GM12872 (cell line): ENCODE measurements at regions not wholly inside any gene's neighbourhood (a gene's known extent, or its start where the extent isn't known, plus 50 kb on each side); places are given as distances from the start of the nearest gene placed in this dataset.

Experiments
- TF ChIP-seq, protein P1 (sequence below): IDR thresholded peaks from 3 replicates; pipeline ENCODE4 v1.5.1; 2011; ENCODE audit warnings: low read depth, mild to moderate bottlenecking, low read length, moderate library complexity; ENCODE audit not compliant: insufficient read depth

DNA sequence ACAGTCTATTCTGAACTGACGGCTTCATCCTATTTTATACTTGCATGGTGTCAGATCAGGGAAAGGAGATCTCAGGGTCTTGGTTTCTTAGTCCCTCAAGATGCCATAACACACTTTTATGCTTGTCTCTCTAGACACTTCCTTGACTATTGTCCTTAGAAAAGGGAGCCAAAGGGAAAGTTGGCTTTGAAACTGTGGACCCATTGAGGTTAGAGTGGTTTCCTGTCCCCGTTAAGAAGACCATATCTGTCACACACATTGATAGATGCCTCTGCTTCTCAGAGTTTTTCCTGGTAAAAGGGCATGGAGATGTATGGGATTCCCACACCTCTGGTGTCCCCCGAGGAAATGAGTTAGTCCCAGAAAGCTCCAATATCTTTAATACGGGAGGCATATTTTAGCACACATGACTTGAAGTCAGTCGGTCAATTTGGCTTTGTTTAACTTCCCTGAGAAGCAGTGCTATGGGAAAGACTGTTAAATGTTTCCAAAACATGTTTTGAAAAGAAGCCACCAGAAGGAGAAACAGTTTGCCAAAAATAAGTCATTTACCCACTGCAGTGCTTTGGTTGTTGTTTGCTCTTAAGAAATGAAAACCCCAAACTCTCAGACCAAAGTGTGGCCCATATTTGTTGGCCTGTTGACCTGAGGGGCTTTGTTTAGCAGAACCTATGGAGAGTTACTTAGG is 133.4 kb upstream of the CXCR4 start:
- TF ChIP-seq, protein P1, sequence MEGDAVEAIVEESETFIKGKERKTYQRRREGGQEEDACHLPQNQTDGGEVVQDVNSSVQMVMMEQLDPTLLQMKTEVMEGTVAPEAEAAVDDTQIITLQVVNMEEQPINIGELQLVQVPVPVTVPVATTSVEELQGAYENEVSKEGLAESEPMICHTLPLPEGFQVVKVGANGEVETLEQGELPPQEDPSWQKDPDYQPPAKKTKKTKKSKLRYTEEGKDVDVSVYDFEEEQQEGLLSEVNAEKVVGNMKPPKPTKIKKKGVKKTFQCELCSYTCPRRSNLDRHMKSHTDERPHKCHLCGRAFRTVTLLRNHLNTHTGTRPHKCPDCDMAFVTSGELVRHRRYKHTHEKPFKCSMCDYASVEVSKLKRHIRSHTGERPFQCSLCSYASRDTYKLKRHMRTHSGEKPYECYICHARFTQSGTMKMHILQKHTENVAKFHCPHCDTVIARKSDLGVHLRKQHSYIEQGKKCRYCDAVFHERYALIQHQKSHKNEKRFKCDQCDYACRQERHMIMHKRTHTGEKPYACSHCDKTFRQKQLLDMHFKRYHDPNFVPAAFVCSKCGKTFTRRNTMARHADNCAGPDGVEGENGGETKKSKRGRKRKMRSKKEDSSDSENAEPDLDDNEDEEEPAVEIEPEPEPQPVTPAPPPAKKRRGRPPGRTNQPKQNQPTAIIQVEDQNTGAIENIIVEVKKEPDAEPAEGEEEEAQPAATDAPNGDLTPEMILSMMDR: no peak

DNA sequence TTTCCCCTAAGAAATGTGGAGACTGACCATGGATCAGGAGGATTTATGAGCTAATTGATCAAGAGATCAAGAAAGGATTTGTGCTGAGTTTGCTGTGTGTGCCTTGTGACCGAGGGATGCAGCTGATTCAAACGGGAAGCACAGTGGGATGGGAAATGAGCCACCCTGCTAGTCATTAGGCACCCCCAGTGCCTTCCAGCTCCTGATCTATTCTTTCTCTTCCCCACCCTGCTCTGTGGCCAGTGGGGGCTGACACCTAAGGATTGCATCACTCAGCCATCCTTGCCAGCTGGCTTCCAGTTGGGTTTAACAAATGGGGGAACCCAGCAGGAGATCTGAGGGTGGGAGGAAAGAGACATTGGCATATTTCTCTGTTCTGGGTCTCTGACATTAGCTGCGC is 132.2 kb upstream of the CXCR4 start:
- TF ChIP-seq, protein P1: no peak

DNA sequence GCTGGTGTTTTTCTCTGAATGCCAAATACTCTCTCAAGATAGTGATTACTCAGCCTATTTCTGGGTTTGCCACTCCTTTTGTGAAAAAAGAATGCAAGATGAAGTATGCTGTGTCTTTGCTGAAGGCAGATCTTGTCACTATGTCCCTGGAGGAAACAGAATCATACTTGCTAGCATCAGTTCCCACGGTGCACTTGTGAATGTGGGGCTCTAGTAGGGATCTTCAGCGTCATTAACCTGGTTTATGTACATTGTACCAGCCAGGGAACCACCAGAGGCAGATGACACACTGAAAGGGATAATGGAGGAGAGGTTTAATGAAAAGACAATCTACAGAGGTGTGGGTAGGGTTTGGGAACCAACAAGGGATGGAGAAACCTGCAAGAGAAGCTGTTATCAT is 131.0 kb upstream of the CXCR4 start:
- TF ChIP-seq, protein P1: no peak

- TF ChIP-seq, protein P1: no peak
Observed at GRCh38 chr2:136248242-136248641, 130.3 kb upstream of the CXCR4 start.

GRCh38 chr2:136247204-136247950 is 129.4 kb upstream of the CXCR4 start:
- TF ChIP-seq, protein P1: no peak

DNA sequence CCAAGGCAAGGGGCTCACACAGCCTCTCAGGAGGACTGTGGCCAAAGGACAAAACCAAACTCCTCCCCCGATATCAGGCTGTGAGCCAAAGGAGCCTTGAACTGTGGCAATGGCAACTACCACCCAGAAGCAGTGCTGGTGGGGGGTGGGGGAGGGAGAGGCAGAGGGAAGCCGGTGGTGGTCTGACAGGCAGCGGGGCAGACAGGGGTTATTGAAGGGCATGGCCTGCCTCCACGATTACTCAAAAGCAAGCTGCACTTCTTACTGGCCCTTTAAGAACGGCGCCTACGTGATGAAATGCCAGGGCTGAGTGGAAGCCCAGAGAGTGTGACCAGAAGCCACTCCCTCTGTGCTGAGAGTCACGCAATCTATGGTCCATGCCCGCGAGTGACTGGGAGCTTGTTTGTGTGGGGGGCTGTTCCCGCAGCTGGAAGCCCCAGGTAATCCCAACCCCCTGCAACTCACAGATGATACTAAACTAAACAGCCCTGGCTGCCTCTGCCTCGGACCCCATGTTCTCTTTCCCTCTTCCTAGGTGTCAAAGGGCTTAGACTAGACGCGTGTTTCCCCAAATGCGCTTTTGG is 128.2 kb upstream of the CXCR4 start:
- TF ChIP-seq, protein P1: no peak

DNA sequence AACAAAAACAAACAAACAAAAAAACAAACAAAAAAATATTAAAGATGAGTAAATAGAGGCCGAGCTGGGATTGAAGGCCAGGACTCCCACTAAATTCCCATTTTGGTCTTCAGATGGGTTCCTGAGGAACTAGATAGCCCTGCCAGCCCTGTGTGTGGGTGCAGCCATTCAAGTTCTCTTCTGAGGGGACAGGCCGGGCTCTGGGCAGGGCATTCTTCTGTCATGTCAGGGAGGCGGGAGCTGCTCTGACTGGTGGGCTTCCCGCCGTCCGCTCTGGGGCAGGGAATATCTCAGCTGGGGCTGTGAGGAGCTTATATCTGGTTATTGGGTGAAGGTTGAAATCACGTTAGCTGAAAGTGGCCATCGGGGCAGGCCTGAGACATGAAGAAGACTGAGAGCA is 127.3 kb upstream of the CXCR4 start:
- TF ChIP-seq, protein P1: no peak
